ENCODE measurements at regions not wholly inside any gene's neighbourhood (a gene's known extent, or its start where the extent isn't known, plus 50 kb on each side); places are given as distances from the start of the nearest gene placed in this dataset.

DNA sequence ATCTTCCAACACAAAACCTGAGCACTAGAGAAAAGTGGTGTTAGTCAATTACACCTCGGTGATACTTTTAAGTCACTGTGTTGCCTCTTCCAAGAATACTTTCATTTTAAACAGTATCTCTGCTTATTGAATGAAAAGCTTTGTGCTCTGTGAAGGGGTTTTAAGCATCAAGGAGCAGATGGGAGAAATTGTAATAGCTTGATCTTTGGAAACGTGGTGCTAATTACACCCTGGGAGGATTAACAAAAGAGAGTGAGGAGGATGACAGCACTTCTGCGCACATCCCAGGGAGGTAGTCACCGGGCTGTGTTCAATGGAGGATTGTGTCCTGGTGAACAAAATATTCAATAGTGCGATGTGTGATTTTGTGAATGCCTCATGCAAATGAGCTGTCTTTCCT lies 477.4 kb upstream of the ADAMTS16 start:
- DNase-seq, result no peak

DNA sequence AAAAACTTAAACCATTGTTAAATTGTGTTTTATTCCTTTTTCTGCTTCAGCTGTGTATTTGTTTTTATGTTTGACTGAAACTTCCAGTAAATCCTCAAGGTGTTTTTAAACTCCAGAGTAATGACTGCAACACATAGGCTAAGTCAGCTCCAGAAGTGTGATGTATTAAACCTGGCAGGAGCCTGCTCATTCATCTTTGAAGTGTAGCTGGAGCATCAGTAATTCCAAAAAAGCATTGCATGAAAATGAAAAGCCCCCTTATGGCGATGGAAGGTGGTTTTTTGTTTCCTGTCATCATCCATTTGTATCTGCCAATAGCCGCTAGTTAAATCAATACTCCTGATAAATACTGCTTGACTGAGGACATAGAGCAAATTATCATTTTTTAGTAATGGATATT lies 474.2 kb upstream of the ADAMTS16 start:
- no peak for DNase-seq

DNA sequence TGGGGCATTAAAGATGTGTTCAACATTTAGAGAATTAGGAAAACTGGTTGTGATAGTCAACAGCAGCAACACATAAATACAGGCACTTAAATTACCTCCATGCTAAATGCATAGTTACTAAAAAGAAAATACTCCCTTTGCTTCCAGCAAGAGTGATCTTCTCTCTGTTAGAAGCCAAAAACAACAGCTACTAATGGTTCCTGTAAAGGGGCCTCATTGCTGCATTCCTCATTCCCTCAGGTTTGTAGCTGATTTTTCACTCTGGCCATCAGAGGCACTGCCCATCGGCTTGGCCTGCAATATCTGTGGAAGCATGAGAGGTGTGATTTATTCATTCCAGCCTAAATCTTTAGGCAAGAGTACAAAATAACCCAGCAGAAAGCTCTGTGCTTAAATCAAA lies 466.0 kb upstream of the ADAMTS16 start:
- no peak for DNase-seq

DNA sequence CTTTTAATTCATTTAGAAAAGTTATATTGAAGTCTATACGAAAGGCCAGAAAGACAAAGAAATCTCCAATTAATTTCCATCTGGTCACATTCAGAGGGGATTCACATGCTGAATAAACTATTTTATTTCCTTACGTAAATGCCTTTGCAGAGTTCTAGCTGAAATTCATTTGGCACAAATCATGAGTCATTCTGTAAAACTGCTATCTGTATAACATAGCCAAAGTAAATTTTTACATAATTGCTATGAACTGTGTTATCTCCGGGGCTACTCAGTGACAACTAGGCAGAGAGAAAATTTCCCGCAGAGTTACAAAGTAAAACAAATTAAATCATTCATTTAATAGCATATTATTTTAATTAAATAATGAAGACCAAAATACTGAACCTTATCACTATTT lies 463.2 kb upstream of the ADAMTS16 start:
- no peak for DNase-seq

DNA sequence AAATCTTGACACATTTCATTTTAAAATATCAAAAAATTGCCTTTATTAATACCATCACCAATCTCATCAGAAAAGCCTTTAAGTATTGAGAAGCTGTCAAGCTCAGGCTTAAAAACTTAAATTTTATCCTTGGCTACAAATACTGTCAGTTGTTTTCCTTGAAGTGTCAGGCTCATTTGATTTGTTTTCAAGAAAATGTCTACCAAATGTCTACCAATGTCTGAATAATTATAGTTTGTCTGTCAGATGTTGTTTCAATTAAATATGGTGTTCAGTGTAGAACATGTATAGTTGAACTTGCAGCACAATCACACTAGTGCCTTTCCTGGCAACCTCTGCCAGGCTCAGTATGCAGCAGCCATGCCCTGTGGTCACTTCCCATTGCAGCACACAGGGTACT lies 455.2 kb upstream of the ADAMTS16 start:
- DNase-seq, result no peak

DNA sequence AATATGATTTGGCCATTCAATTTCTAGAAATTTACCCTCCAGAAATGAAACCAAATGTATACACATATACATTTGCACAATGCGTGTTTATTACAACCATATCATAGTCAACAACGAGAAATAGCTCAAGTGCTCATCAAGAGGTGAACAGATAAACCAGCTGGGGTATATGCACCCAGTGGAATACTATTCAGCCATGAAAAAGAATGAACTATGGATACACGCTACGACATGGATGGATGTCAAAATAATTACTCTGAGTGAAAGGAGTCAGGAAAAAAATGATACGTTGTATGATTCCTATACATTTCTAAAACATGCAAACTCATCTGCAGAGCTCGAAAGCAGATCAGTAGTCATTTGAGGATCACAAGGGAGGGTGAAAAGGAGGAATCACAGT lies 441.5 kb upstream of the ADAMTS16 start:
- no peak for DNase-seq

DNA sequence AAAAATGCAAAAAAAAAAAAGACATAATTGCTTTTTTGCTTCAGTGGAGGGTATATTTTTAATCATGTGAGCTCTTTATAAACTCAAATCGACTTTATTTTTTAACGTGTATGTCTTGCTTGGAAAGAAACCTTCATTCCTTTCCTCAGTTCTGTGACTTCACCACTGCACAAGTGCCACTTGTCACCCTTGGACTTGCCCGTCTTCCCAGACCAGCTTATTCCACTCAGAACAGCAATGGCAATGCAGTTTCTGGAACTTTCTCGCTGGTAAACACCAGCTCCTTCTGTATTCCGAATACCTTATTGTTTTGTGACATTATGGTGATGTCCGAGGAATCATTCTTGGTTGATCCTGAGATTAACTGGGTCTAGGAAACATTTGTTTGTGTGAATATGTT lies 440.5 kb upstream of the ADAMTS16 start:
- no peak for DNase-seq

DNA sequence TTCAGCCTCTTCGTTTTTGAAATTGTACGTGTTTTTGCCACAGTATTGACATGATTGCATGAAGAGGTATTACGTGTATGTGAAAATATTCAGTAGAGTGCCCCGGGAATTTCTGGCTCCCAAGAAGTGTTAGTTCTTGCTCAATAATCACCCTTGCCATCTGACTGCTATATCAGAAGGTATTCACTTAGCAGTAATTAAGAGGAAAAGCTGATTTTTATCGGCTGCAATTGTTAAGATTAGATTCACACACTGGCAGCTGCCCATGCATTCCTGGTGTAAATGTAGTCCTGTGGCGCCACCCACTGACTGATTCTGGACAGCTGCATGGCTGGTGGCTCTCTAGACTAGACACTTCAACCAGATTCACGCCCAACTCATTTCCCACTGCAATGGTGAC lies 440.1 kb upstream of the ADAMTS16 start:
- no peak for DNase-seq

DNA sequence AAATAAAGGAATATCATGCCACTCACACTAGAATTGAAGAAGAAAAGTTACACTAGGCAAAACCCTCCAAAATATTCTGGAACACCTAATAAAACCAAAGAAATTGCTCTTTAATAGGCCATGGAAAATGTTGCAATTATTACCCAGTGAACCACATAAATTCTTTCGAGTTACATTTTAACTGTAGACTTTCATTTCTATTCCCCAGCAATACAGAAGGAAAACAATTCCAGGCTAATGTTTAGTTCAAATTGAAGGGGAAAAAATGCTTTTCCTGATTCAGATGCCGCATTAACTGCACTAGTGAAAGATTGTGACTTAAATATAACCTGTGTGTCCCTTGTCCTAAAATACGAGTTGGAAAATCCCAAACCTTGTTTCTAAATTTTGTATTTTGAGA lies 439.3 kb upstream of the ADAMTS16 start:
- DNase-seq, result no peak

DNA sequence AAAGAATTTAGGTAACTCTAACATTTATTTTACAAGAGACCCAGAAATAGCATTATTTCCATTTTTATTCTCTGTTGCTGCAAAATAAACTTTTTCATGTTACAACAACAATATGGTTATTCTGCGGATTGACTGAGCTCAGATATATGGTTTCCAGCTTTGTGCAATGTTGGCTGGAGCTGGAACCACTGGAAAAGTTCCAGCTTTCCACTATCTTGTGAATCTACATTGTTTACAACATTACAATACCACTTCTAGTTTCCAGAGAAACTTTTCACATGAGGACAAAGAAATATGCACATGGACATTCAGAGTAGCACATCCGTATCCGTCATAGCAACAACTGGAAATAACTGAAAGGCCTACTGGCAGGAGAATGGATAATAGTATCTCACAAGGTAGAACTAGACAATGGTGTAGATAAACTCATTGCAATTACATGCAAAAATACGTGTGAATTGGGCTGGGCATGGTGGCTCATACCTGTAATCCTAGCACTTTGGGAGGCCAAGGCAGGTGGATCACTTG lies 436.1 kb upstream of the ADAMTS16 start:
- DNase-seq, result no peak

DNA sequence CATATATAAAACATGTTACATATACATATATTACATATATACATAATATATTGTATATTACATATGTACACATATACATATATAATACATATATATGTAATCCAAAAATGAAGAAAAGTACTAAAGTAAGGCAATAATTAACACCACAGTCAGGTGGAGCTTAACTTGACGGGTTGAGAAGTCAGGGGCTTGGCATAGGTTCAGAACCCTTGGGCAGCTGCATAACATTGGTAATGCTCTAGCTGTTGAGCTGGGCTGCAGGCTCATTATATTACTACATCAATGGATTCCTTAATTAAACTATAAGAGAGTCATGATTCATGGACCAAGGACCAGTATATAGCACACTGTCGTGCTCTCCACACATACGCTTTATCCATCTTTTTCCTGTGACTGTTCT lies 435.2 kb upstream of the ADAMTS16 start:
- DNase-seq, result no peak

DNA sequence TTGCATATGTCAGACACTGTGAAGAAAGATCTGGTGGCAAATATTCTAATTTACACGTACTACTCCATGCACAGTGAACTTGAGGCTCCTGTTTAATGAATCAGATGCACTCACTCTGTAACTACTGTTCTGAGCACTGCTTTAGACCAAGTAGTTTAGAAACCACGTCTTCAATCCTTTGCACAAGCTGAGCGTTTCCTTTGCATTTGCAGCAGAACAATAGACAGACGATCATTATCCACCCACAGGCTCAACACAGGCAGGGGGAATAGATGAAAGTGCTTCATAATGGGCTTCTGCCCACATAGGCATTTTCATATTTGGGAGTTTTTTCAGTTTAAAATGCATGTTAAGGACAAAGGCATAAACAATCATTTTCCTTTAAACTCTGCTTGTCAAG lies 423.3 kb upstream of the ADAMTS16 start:
- no peak for DNase-seq

DNA sequence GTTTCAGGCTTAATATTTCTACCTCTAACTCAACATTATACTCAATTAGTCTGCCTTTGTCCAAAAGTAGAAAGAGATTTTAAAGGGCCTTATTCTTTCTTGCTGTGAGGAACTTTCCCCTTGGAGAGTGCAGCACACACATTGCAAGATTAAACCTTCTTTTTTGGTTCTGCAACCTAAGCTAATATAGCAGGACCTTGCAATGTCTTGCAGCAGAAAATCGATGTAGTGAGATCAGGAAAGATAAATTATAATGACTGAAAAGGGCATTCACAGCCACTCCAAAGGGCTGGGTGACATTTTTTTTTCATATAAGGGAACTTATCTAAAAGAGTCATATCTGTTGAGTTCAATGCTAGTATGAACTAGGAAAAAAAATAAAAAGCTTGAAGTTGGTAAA lies 422.7 kb upstream of the ADAMTS16 start:
- no peak for DNase-seq

DNA sequence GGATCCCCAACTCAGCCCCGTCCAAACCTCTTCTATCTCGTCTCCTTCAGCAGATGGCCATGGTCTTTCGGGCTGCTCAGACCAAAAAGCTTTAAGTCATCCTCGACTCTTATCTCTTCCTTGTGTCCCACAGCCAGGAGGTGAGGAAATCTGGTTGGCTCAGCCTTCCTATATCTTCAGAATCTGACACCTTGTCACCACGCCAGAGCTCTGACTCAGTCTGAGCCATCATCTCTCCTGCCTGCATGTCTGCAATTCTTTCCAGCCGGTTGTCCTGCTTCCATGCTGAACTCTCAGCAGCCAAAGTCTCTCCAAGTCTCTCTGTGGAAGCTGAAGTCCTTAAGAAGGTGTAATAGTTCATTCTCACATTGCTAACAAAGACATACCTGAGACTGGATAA lies 419.3 kb upstream of the ADAMTS16 start:
- no peak for DNase-seq

DNA sequence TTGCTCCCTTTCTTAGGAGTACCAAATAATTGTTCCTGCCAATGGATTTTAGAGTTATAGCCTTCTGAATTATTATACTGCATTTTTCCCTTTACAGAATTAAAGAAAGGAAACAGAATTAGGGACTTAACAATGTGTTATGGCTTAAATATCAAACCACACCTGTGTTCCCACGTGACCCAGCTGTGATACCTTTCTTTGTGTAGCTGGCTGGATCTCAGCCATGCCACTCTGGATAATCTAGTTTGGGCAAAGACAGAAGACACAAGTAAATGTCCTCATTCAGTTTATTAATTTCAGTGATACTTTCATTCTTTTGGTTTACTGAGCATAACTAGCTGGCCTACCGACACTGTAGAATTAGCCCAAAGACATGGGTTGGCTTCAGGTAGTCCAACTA lies 417.2 kb upstream of the ADAMTS16 start:
- no peak for DNase-seq

DNA sequence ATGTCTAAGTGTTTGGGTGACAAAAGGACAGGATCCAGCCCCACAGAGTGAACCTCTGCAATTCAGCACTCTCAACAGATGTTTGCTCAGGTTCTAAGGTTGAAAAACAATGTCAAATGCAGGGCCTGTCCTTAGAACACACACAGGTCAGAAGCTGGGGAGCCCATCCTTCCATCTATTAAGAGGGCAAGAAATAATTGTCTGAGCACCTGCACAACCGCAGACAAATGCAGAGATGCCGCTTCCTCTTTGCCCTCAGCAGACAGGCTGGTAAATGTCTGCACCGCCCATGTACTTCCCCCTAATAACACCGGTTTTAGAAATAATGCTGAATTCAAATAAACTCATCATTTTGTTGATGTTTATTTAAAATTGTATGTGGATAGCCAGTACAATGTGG lies 414.5 kb upstream of the ADAMTS16 start:
- no peak for DNase-seq

DNA sequence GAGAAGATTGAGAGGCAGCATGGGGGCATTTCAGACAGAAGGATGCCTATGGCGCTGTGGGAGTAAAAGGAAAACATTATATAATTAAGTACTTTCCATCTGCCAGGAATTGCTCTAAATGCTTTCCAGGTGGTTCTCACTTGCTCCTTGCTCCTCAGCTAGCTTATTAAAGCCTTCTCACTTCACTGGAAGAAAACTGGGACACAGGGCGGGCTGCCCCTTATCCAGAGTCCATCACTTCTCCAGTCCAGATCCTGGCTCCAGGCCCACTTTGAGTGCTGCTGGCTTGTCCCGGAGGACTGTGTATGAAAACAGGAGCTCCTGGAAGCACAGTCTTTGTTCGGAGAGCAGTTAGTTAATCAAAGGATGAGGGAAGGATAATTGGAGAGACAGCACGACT lies 409.9 kb upstream of the ADAMTS16 start:
- no peak for DNase-seq

DNA sequence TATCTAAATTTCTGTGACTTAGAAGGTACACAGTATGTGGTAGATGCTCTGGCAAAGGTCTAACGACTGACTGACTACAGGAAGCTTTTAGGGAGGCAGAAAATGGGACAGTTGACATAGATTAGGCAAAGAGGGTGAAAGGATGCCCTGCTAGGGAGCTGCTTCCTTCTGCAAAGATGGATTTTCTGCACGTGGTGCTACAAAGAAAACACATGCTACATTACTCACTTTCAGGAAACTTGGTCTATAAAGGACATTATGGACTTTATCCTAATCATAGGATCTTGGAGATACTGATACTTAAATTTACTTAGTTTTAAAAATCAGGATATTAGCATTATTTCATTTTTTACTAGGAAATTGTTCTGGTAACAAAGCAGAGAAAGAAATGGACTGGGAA lies 405.8 kb upstream of the ADAMTS16 start:
- no peak for DNase-seq

DNA sequence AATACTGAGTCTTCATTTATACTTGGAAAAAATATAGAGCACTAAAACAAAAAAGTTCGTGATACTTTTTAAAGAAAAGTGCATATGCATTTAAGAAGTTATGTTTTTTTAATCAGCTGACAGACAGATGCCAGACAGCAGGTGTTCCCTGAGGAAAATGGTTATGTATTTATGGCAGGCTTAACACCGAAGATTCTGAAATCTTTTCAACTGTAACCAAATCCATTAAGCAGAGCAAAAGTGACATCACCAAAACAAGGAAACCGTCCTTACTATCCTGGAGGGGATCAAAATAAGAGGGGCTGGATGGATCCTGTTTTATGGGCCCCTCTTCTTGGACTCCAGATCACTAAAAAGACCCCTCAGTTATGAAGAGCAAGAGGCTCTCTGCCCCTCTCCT lies 404.9 kb upstream of the ADAMTS16 start:
- DNase-seq, result no peak

DNA sequence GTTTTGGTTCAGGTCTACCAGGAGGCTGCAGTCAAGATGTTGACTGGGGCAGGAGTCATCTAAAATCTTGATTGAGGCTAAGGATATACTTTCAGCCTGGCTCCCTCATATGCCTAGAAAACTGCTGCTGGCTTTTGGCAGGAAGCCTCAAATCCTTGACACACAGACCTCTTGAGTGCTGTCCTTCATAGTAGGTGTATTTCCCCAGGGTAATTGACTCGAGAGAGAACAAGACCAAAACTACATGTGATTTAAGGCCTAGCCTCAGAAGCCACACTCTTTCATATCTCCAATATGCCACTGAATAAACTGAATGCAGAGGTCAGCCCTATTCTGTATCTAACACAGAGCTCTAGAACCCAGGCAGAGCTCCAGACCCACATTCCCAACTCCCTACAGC lies 402.3 kb upstream of the ADAMTS16 start:
- DNase-seq, result no peak

DNA sequence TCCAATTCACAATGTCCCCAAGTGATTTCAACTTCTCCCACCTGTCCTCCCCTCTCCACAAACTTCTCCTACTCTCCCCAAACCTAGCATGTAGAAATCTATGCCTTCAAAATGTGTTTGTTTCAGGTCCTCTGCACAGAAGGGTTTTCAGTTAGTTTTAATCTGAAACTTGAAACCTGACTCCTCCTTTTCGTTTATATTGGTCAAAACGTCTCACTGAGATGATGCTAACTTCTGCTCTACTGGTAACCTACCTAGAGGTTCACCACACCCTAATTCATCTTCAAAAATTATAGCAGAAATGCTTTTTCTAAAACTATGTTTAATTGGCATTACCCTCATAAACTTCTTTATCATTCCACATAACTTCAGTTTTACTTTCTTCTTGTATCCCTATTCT lies 401.8 kb upstream of the ADAMTS16 start:
- no peak for DNase-seq

DNA sequence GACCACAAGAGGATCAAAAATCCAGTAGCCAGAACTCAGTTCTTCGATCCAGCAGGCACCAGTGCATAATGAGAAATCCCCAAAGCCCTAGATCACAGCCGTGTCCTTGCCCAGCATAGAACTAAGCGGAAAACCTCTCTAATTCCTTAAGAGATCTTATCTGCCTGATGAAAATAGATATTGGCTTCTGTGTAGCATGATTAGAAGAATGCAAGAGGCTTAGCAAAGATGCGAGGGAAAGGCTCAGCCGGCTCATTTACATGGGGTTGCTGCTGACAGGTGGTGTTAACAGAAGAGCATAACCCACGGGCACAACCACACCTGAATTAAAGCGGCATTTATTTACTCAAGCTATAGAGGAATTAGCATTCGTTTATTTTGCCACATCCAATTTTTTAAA lies 400.0 kb upstream of the ADAMTS16 start:
- no peak for DNase-seq

DNA sequence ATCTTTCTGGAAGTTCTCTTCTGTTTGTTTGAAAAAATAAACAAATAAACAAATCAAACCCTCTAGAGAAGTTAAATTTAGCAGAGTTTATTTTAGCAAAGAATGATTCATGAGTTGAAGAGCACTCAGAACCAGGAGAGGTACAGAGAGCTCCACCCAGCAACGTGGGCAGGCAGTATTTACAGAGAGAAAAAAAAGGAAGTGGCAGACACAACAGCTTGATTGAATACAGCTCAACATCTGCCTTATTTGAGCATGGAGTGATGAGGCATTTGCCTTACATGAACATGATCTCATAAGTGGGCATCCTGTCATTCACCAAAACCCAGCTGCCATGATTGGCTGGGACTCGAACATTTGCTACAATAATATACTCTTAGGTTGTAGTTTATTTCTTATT lies 381.6 kb upstream of the ADAMTS16 start:
- DNase-seq, result no peak

DNA sequence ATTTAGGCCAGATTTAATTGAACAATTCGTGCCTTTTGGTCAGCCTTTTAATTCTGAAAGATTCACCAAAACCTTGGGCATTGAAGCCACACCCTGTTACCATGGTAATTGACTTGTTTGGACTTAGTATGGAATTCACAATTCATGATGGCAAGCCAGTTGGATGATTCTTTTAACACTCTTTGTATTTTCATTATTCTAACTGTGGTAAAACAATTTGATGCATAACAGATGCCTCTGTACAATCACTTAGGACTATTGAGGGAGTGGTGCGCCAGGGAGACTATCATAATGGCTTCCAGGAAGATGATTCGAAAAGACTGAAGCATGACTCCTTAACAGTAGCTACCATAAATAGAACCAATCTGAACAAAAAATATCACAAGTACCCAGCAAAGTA lies 381.1 kb upstream of the ADAMTS16 start:
- DNase-seq, result no peak

DNA sequence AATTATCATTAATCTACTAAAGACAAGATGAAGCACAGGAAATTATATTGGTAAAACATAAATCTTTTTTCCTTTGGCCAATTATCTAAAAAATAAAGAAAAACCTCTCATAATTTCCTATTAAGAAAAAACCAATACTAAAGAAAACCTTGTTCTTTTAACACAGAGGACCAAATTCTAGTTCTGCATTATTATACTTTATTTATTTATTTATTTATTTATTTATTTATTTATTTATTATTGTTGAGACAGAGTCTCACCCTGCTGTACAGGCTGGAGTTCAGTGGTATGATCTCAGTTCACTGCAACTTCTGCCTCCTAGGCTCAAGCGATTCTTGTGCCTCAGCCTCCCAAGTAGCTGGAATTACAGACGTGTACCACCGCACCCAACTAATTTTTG lies 377.8 kb upstream of the ADAMTS16 start:
- no peak for DNase-seq

DNA sequence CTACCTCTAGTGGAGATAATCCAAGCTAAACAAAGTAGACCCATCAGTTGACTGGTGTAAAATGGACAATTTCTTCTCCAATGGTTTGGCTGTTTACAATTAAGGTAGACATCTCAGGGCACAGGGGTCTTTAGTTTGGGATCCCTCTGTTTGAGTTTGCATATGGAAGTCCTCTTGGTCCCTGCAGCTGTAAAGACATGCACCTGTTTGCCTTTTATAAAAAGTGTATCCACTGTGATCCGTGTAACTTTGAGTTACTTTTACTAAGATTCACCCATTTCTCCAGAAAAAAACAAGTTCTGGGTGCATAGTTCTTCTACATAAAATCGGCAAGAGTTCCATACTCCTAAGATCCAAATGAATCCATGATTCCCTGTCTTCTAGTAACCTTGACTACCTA lies 374.7 kb upstream of the ADAMTS16 start:
- DNase-seq, result no peak

Data from activated naive CD4-positive, alpha-beta T cell treated with anti-CD3 and anti-CD28 coated beads, Interleukin-2, amount 50 U/mL, for 16 hours (primary cell).